ENCODE measurements at regions not wholly inside any gene's neighbourhood (a gene's known extent, or its start where the extent isn't known, plus 50 kb on each side); places are given as distances from the start of the nearest gene placed in this dataset.
"Not testable (repeated sequence)": the region's sequence is repeated elsewhere in the genome, so short reads cannot be mapped to it uniquely, and the experiment has no call there.

- no peak for TF ChIP-seq CTCF (IDR thresholded peaks at IDR 0.05)
- no peak for TF ChIP-seq POLR2A (IDR thresholded peaks at IDR 0.05)
- DNase-seq (ENCODE audit: low spot score in 2 of 2): no peak
- WGBS, 2 donors: 81 to 84% methylated on average over 3 of the region's 3 CpGs
- no peak overlapping the region for H3K4me3 ChIP-seq (ENCODE audit: low read depth, poor library complexity, severe bottlenecking)
- intact Hi-C loops (cut with DNase I; ENCODE audit: low total_unique reads): no loop called here
These were observed 98.9 kb downstream of the OLIG3 start for GRCh38 chr6:137395316-137395715.

- no peak for DNase-seq (ENCODE audit: low spot score in 2 of 2)
- intact Hi-C loops (cut with DNase I; ENCODE audit: low total_unique reads): no loop called here
- no peak overlapping the region for H3K4me3 ChIP-seq (ENCODE audit: low read depth, poor library complexity, severe bottlenecking)
- WGBS, 2 donors: 95 to 96% methylated on average over 5 of the region's 5 CpGs
- TF ChIP-seq CTCF (IDR thresholded peaks at IDR 0.05): no peak
- TF ChIP-seq POLR2A (IDR thresholded peaks at IDR 0.05): no peak
These were observed 103.0 kb downstream of the OLIG3 start for GRCh38 chr6:137391061-137391814.

- 49 to 73% methylated on average over 4 of the region's 4 CpGs for WGBS, 2 donors
- DNase-seq (ENCODE audit: low spot score in 2 of 2): no peak
- TF ChIP-seq POLR2A (IDR thresholded peaks at IDR 0.05) (no peak), CTCF (IDR thresholded peaks at IDR 0.05) (no peak)
- intact Hi-C loops (cut with DNase I; ENCODE audit: low total_unique reads): no loop called here
- H3K4me3 ChIP-seq (ENCODE audit: low read depth, poor library complexity, severe bottlenecking): no peak overlapping the region
These were observed 103.9 kb downstream of the OLIG3 start for GRCh38 chr6:137390334-137390733.

- DNase-seq (ENCODE audit: low spot score in 2 of 2): no peak
- H3K4me3 ChIP-seq (ENCODE audit: low read depth, poor library complexity, severe bottlenecking): no peak overlapping the region
- TF ChIP-seq CTCF (IDR thresholded peaks at IDR 0.05): no peak
- no peak for TF ChIP-seq POLR2A (IDR thresholded peaks at IDR 0.05)
- intact Hi-C loops (cut with DNase I; ENCODE audit: low total_unique reads): no loop called here
- WGBS, 2 donors: 52 to 65% methylated on average over 6 of the region's 6 CpGs
These were observed 105.0 kb downstream of the OLIG3 start for GRCh38 chr6:137389150-137389704.

- DNase-seq (ENCODE audit: low spot score in 2 of 2): no peak
- no peak overlapping the region for H3K4me3 ChIP-seq (ENCODE audit: low read depth, poor library complexity, severe bottlenecking)
- 71 to 94% methylated on average over 10 of the region's 10 CpGs for WGBS, 2 donors
- no peak for TF ChIP-seq POLR2A (IDR thresholded peaks at IDR 0.05)
- intact Hi-C loops (cut with DNase I; ENCODE audit: low total_unique reads): no loop called here
These were observed 107.0 kb downstream of the OLIG3 start for GRCh38 chr6:137387096-137387764.

- intact Hi-C loops (cut with DNase I; ENCODE audit: low total_unique reads); H3K4me3 ChIP-seq (ENCODE audit: low read depth, poor library complexity, severe bottlenecking); DNase-seq (ENCODE audit: low spot score in 2 of 2): not testable (repeated sequence)
- WGBS, 2 donors: 94 to 100% methylated on average over 6 of the region's 6 CpGs
These were observed 110.9 kb downstream of the OLIG3 start for GRCh38 chr6:137383287-137383686.

All from lower leg skin (tissue), 4 donors.